HG03457 (cell line): ENCODE measurements at regions not wholly inside any gene's neighbourhood (a gene's known extent, or its start where the extent isn't known, plus 50 kb on each side); places are given as distances from the start of the nearest gene placed in this dataset.

ENCODE experiments used
- ATAC-seq: cut with Tn5 transposase; IDR thresholded peaks from one replicate; pipeline ENCODE4 v1.9.1; 2021; ENCODE audit warnings: moderate number of reproducible peaks; ENCODE audit not compliant: unreplicated experiment

DNA sequence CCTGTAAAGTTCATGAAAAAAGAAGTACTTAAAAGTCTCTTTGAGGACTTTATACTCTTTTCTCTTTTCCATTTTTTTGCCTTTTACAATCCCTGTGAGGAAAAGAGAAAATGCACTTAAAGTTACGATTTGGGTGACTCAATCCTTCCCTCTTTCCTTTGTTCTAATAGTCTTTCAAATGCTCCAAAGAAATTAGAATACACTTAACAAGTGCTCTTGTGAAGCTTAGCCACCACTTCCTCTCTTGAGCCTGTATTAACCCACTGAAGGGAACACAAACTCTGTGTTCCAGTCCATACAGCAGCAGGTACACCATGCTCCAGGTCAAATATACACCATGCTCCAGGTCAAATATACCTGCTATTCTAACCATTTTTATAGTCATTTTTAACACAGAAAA lies 581.1 kb upstream of the MGAT4C start:
- ATAC-seq = no peak

DNA sequence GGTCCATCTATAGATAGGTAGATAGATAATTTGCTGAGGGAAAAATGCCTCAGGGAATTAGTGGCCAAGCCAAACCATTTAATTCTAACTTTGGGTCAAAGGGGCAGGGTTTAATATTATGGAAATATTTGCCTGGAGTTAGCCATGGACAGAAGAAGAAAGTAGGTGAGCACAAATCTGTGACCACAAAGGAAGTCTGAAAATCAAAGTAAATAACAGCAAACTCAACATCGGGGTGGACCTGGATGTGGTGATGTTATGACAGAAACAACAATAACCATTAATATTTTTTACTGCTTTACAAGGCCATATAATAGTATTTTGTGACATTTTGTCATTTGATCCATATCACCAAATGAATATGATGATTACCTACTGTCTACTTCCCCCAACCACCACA lies 578.0 kb upstream of the MGAT4C start:
- ATAC-seq = no peak

DNA sequence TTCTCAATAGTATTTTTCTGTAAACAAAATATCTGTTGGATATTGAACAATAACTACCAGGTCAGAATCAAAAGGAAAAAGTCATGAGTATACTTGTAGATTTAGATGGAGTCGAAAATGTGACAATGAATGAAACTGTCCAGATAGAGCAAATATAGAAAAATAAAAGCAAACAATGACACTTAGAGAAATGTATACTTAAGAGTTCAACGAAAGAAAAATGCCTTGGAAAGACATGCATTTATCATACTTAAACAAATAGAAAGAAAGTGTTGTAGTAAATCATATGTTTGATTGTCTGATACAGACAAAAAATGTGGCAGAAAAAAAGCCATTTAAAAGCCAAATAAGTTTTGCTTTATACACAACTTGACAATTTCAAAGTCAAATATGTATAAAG lies 571.2 kb upstream of the MGAT4C start:
- no peak for ATAC-seq

GRCh38 chr12:86826051-86826450 lies 569.9 kb upstream of the MGAT4C start:
- ATAC-seq = no peak

- no peak for ATAC-seq
Observed at GRCh38 chr12:86801439-86801838, 545.2 kb upstream of the MGAT4C start.

DNA sequence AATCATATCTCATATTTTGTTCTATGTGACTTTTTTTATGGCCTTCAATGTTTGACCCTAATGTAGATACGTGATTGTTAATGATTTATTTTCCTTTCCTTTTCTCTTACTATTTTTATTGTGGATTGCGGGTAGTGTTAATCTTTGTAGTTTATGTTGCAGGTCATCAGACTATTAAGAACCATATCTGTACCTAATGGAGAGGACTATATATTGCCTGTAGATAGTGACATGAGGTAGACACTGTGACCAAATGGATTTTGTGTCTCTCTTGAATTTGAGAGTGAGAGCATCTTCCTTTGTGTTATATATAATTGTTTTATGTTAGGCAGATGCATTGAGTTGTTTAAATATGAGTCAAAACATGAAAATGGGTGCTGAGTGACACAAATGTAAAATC lies 543.4 kb upstream of the MGAT4C start:
- ATAC-seq = no peak

DNA sequence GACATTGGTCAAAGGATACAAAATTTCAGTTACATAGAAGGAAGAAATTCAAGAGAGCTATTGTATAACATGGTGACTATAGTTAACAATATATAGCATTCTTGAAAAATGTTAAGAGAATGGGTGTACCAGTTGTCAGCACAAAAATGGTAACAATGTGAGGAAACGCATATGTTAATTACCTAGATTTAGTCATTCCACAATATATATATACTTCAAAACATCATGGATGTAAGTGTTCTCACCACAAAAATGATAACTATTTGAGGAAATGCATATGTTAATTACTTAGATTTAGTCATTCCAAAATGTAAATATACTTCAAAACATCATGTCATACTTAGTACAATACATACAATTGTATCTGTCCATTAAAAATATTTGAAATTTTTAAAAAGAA lies 540.4 kb upstream of the MGAT4C start:
- no peak for ATAC-seq

DNA sequence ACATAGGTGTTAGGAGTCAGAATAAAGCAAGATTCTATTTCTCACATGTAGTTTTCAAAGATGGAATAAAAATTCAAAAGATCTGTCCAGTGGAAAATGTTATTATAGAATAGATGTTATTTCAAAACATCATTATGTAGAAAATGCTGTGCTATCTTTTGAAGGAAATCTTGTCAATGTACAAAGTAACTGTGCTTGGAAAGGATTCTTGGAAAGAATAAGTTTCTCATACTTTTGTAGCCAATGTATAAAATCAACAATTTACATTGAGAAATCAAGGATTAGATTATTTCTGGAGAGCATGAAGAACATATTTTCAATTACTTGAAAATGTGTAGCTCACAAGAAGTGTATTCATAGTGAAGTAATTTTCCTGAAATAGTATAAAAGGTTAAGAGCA lies 532.5 kb upstream of the MGAT4C start:
- no peak for ATAC-seq

DNA sequence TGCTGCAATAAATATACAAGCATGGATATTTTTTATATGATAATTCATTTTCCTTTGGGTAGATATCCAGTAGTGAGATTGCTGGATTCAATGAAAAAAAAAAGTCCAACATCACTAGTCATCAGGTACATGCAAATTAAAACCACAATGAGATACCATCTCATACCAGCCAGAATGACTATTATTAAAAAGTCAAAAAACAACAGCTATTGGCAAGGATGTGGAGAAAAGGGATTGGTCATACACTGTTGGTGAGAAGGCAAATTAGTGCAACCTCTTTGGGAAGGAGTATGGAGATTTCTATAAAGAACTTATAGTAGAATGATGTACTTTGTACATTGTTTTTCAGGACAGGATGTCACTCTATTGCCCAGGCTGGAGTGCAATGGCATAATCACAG lies 531.2 kb upstream of the MGAT4C start:
- no peak for ATAC-seq

GRCh38 chr12:86777325-86777724 lies 521.1 kb upstream of the MGAT4C start:
- ATAC-seq = no peak

GRCh38 chr12:86774841-86775388 lies 518.7 kb upstream of the MGAT4C start:
- ATAC-seq = no peak

DNA sequence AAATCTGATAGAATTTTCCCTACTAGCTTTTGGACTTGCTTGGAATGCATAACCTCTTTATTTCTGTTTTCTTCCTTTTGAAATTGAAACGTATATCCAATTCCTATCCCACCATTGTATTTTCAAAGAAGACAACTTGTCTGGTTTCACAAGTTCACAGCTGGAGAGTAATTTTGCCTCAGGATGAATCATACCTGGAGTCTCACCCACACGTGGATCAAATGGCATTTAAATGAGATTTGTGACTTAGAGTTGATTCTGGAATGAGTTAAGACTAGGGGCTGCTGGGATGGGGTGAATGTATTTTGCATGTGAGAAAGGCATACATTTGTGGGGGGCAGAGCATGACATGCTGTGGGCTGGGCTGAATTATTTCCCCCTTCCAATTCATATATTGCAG lies 516.5 kb upstream of the MGAT4C start:
- ATAC-seq = no peak

DNA sequence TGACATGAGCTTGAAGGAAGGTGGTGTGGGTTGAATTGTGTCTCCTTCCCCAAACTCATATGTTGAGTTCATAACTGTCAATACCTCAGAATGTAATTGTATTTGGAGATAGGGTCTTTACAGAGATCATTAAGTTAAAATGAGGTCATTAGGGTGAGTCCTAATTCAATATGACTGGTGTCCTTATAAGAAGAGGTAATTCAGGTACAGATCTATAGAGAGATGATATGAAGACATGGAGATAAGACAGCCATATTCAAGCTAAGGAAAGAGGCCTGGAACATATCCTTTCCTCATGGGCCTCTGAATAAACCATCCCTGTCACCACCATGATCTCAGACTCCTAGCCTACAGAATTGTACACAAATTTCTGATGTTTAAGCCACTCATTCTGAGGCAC lies 514.7 kb upstream of the MGAT4C start:
- no peak for ATAC-seq

GRCh38 chr12:86748894-86749293 lies 492.7 kb upstream of the MGAT4C start:
- no peak for ATAC-seq

- ATAC-seq = no peak
Observed at GRCh38 chr12:86744547-86745212, 488.5 kb upstream of the MGAT4C start.

DNA sequence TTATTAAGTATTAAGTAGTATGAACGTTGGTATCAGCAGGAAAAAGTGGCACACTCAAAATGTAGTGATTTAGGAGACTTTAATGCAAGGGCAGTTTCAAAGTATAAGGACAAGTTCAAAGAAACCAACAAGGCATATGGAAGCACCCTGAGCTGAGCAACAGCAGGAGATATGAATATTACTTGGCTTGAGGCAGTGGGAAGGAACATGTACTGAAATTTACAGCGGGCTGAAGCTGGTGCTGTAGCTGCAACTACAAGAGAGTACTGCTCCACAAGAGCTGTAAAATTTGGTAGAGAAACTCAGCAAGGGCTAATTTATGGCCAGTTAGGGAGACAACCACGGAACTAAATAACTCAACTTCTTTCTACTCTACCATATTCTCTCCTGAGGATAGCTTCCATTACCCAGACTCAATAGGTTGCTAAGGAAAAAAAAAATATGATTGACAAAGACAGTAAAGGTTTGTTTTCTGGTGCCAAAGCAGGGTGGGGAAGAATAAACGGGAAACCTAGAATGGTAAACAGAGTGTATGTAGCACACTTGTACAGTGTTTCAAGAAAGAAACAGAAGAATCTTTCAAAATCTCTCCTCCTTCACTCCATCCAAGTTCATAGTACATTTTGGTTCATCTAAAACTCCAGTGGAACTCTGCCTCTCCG lies 487.8 kb upstream of the MGAT4C start:
- ATAC-seq = no peak

DNA sequence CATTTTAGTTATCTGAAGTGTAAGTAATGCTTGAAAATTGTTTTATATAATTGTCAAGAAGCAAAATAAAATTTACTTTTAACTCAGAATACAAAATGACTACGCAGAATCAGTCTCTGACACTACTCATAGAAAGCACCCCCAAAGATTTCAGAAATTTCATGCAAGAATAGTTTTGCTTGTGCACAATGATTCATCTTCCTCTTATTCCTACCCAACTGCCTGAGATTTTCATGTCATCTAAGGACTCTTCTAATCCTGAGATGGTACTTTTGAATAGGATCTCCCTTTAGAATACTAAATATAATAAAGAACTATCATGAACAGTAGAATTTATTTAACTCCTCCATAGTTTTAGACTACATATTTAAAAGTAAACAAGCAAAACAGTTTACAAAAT lies 485.3 kb upstream of the MGAT4C start:
- no peak for ATAC-seq

GRCh38 chr12:86735851-86736250 lies 479.7 kb upstream of the MGAT4C start:
- no peak for ATAC-seq

DNA sequence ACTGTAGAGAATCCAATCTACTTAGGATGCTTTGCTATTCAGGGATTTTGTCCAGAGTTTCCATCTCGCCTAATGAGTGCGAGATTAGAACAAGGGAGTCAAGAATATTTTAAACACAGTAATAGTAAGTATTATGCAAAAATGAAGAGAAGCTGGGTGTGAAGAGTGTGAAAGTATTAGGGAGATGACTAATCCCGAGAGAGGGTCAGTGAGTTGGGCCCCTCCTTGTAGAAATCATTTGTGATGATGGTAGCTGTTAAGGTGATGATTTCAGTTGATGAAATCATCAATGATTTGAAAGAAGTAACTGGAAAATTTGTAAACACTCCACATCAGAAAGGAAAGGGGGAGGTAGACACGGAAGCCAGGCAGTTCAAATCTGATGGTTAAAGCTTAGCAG lies 478.9 kb upstream of the MGAT4C start:
- ATAC-seq = no peak

DNA sequence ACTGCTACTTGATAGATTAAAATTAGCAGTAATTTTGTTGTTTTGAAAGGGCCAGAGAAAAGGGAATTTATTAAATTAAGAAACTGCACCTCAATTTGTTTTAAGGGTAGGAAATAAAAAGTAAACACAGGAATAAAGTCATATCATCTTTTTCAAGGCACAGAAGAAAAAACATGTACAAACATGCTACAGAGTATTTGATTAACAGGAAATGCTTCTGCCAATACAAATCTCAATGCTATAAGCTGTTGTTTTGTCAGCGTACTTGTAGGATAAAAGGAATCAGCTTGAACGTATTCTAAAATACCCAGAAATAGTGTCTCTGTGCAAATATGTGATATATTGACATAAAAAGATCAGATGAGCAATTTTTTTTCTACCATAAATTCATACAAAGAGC lies 474.0 kb upstream of the MGAT4C start:
- ATAC-seq = no peak

GRCh38 chr12:86729739-86730138 lies 473.5 kb upstream of the MGAT4C start:
- ATAC-seq = no peak

DNA sequence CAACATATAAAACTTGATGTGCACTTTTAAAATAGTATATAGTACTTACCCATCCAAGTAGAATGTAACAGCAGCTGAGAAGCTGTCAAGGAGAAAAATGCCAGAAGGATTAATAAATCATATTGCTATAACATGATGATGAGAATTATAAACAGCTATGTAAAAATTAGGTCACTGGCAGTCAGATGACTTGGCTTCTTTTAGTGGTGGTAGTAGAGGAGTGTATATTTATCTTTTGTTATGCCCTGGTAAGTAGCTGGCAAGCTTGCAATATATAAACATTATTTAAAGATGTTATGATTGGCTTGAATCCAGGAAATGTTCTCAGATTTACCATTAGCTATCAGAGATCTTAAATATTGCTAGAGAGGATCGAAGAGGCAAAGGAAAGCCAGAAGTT lies 471.0 kb upstream of the MGAT4C start:
- no peak for ATAC-seq

- ATAC-seq = no peak
Observed at GRCh38 chr12:86724716-86725115, 468.5 kb upstream of the MGAT4C start.
